Stimulated activated CD8-positive, alpha-beta memory T cell treated with anti-CD3 and anti-CD28 coated beads, Interleukin-4, amount 100 ng/mL, for 48 hours (primary cell): ENCODE measurements at regions not wholly inside any gene's neighbourhood (a gene's known extent, or its start where the extent isn't known, plus 50 kb on each side); places are given as distances from the start of the nearest gene placed in this dataset.

ENCODE experiments used
- DNase-seq: peaks from one replicate; pipeline ENCODE4 v3.0.0-alpha.2; 2020

GRCh38 chr1:65486613-65487012 is 66.1 kb downstream of the LEPR start:
- no peak for DNase-seq

- DNase-seq, result no peak
These were observed 69.0 kb downstream of the LEPR start for GRCh38 chr1:65489481-65489880.

GRCh38 chr1:65490231-65491009 is 70.0 kb downstream of the LEPR start:
- DNase-seq, result no peak

GRCh38 chr1:65491472-65491871 is 71.0 kb downstream of the LEPR start:
- no peak for DNase-seq

- no peak for DNase-seq
These were observed 73.3 kb downstream of the LEPR start for GRCh38 chr1:65493802-65494201.

- no peak for DNase-seq
These were observed 74.2 kb downstream of the LEPR start for GRCh38 chr1:65494671-65495070.

- DNase-seq, result no peak
These were observed 74.7 kb downstream of the LEPR start for GRCh38 chr1:65495137-65495536.

GRCh38 chr1:65497256-65497830 is 76.9 kb downstream of the LEPR start:
- no peak for DNase-seq

GRCh38 chr1:65503427-65503826 is 83.0 kb downstream of the LEPR start:
- no peak for DNase-seq

GRCh38 chr1:65504263-65504662 is 83.8 kb downstream of the LEPR start:
- DNase-seq, result no peak

GRCh38 chr1:65505547-65506300 is 85.3 kb downstream of the LEPR start:
- no peak for DNase-seq

GRCh38 chr1:65508051-65508450 is 87.6 kb downstream of the LEPR start:
- DNase-seq, result no peak

GRCh38 chr1:65509912-65510680 is 89.6 kb downstream of the LEPR start:
- DNase-seq, result no peak

- no peak for DNase-seq
These were observed 90.5 kb downstream of the LEPR start for GRCh38 chr1:65510961-65511360.

GRCh38 chr1:65512383-65512782 is 91.9 kb downstream of the LEPR start:
- DNase-seq, result no peak

GRCh38 chr1:65512967-65513780 is 92.7 kb downstream of the LEPR start:
- DNase-seq, result no peak

GRCh38 chr1:65514041-65514440 is 93.6 kb downstream of the LEPR start:
- DNase-seq, result no peak

- no peak for DNase-seq
These were observed 104.4 kb downstream of the LEPR start for GRCh38 chr1:65524931-65525265.

- DNase-seq, result no peak
These were observed 105.0 kb downstream of the LEPR start for GRCh38 chr1:65525266-65526048.

GRCh38 chr1:65526049-65526556 is 105.6 kb downstream of the LEPR start:
- DNase-seq, result no peak

- no peak for DNase-seq
These were observed 106.7 kb downstream of the LEPR start for GRCh38 chr1:65527190-65527589.
